NCI-H1930 (cell line): ENCODE measurements at regions not wholly inside any gene's neighbourhood (a gene's known extent, or its start where the extent isn't known, plus 50 kb on each side); places are given as distances from the start of the nearest gene placed in this dataset.
"Not testable (repeated sequence)": the region's sequence is repeated elsewhere in the genome, so short reads cannot be mapped to it uniquely, and the experiment has no call there.

Experiments
- DNase-seq, 2 experiments: peaks; one replicate each; lab custom pipeline; 2025; lab: John Stamatoyannopoulos, UW

GRCh38 chr2:4695281-4695861 is 992.0 kb downstream of the DCDC2C start:
- DNase-seq: no peak

- DNase-seq: no peak
Observed at GRCh38 chr2:4715065-4715464, 977.1 kb upstream of the SOX11 start.

- DNase-seq: no peak
Observed at GRCh38 chr2:4718777-4719176, 973.4 kb upstream of the SOX11 start.

- no peak for DNase-seq
Observed at GRCh38 chr2:4725618-4726017, 966.6 kb upstream of the SOX11 start.

GRCh38 chr2:4732560-4732959 is 959.6 kb upstream of the SOX11 start:
- no peak for DNase-seq

- no peak for DNase-seq
Observed at GRCh38 chr2:4745056-4745991, 946.9 kb upstream of the SOX11 start.

- no peak for DNase-seq
Observed at GRCh38 chr2:4753721-4754120, 938.5 kb upstream of the SOX11 start.

GRCh38 chr2:4762951-4763376 is 929.2 kb upstream of the SOX11 start:
- DNase-seq: peak; percentile 0 to 21

- no peak for DNase-seq
Observed at GRCh38 chr2:4765787-4766530, 926.2 kb upstream of the SOX11 start.

- no peak for DNase-seq
Observed at GRCh38 chr2:4775668-4776067, 916.5 kb upstream of the SOX11 start.

- DNase-seq: no peak
Observed at GRCh38 chr2:4780679-4781078, 911.5 kb upstream of the SOX11 start.

GRCh38 chr2:4782647-4783046 is 909.5 kb upstream of the SOX11 start:
- no peak for DNase-seq

GRCh38 chr2:4791488-4791887 is 900.7 kb upstream of the SOX11 start:
- no peak for DNase-seq

GRCh38 chr2:4792126-4792525 is 900.1 kb upstream of the SOX11 start:
- no peak for DNase-seq

- no peak for DNase-seq
Observed at GRCh38 chr2:4803396-4803795, 888.8 kb upstream of the SOX11 start.

- not testable (repeated sequence) for DNase-seq
Observed at GRCh38 chr2:4814137-4814536, 878.0 kb upstream of the SOX11 start.

GRCh38 chr2:4827836-4828235 is 864.3 kb upstream of the SOX11 start:
- DNase-seq: no peak

GRCh38 chr2:4828682-4829374 is 863.4 kb upstream of the SOX11 start:
- DNase-seq: no peak

GRCh38 chr2:4831751-4832150 is 860.4 kb upstream of the SOX11 start:
- no peak for DNase-seq

GRCh38 chr2:4832642-4833041 is 859.5 kb upstream of the SOX11 start:
- DNase-seq: no peak

- no peak for DNase-seq
Observed at GRCh38 chr2:4838626-4839025, 853.6 kb upstream of the SOX11 start.

- no peak for DNase-seq
Observed at GRCh38 chr2:4840791-4841190, 851.4 kb upstream of the SOX11 start.
